DND-41 (cell line): ENCODE measurements at regions not wholly inside any gene's neighbourhood (a gene's known extent, or its start where the extent isn't known, plus 50 kb on each side); places are given as distances from the start of the nearest gene placed in this dataset.
"Not testable (repeated sequence)": the region's sequence is repeated elsewhere in the genome, so short reads cannot be mapped to it uniquely, and the experiment has no call there.

Experiments
- ATAC-seq: fragments of 200-7000 bp; cut with Tn5 transposase; 3 replicates; pipeline ENCODE4 v1.9.1; 2021; ENCODE audit warnings: low read depth; ENCODE audit not compliant: insufficient read depth
- DNase-seq: peaks from one replicate; pipeline ENCODE4 v3.0.0-alpha.2; 2020
- H2AFZ ChIP-seq: 2 replicates; pipeline ENCODE4 v1.6.0; 2012; ENCODE audit warnings: low read depth, low read length
- H3K27ac ChIP-seq: 2 replicates; pipeline ENCODE4 v1.5.1; 2012; ENCODE audit warnings: low read length, inconsistent platforms
- H3K27me3 ChIP-seq: fragments of 200-600 bp; sonication (generic); 2 replicates; pipeline ENCODE4 v1.6.0; 2012; ENCODE audit warnings: low read length, mild to moderate bottlenecking, inconsistent platforms; ENCODE audit not compliant: insufficient read depth, poor library complexity
- H3K36me3 ChIP-seq: 2 replicates; pipeline ENCODE4 v1.5.1; 2012; ENCODE audit warnings: low read length, inconsistent platforms; ENCODE audit not compliant: insufficient read depth
- H3K4me1 ChIP-seq: 2 replicates; pipeline ENCODE4 v1.5.1; 2012; ENCODE audit warnings: mild to moderate bottlenecking, low read length; ENCODE audit not compliant: insufficient read depth
- H3K4me2 ChIP-seq: 2 replicates; pipeline ENCODE4 v1.6.0; 2012; ENCODE audit warnings: mild to moderate bottlenecking, moderate library complexity, low read length, inconsistent platforms; ENCODE audit not compliant: insufficient read depth
- H3K4me3 ChIP-seq, 2 experiments: fragments of 200-600 bp in 1 of 2; shearing (Covaris generic) in 1 of 2; 2 replicates each; pipeline ENCODE4 v1.5.1; 2012 to 2016; ENCODE audit warnings: inconsistent platforms in 2 of 2, low read length in 2 of 2, mild to moderate bottlenecking in 2 of 2, low read depth in 1 of 2, moderate library complexity in 1 of 2
- H3K79me2 ChIP-seq: 2 replicates; pipeline ENCODE4 v1.6.0; 2012; ENCODE audit warnings: low read length, inconsistent platforms; ENCODE audit not compliant: insufficient read depth
- H3K9ac ChIP-seq: 2 replicates; pipeline ENCODE4 v1.6.0; 2012; ENCODE audit warnings: low read depth, mild to moderate bottlenecking, inconsistent platforms, low read length, moderate library complexity
- H3K9me3 ChIP-seq: 2 replicates; pipeline ENCODE4 v1.5.1; 2012; ENCODE audit warnings: low read length, moderate library complexity, mild to moderate bottlenecking, inconsistent platforms; ENCODE audit not compliant: insufficient read depth, severe bottlenecking
- H4K20me1 ChIP-seq: 2 replicates; pipeline ENCODE4 v1.6.0; 2012; ENCODE audit warnings: low read length; ENCODE audit not compliant: insufficient read depth
- EZH2 ChIP-seq: IDR thresholded peaks from 3 replicates; pipeline ENCODE4 v1.6.1; 2012; ENCODE audit warnings: borderline replicate concordance, low read depth, mild to moderate bottlenecking, moderate library complexity, low read length, inconsistent platforms; ENCODE audit not compliant: severe bottlenecking
- TF ChIP-seq, protein P1 (sequence below): IDR thresholded peaks from 2 replicates; pipeline ENCODE4 v1.5.1; 2012; ENCODE audit warnings: borderline replicate concordance, low read length, moderate library complexity, mild to moderate bottlenecking; ENCODE audit not compliant: poor library complexity, severe bottlenecking; ENCODE audit errors: extremely low read depth

DNA sequence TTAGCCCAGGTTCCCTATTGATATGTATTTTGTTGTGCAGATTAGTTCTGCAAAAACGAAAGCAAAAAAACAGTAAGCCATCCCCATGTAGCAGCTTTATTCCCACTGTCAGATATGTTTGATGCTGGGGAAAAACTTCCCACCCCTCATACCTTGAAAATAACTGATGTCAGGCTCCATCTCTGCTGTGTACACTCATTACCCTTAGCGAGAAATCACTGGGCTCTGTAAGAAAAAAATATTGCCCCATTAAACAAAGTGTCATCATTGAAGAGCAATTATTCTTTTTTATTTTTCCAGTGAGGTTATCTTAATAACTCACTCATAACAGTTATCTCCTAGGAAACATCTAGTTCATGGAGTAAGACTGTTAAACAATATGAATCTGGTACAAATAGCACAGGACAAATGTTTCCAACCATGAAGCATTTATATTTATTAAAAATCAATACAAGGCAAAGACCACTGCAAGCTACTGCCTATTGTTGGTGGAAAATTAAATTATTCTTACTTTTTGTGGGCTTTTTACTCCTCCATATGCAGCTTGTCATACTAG, 268.8 kb downstream of the LMBRD1 start:
- Histone ChIP-seq H3K27ac (no peak overlapping the region), H3K4me3 (no peak overlapping the region), H3K9me3 (no peaks in the 10 kb centered on the region), H3K36me3 (no peaks in the 10 kb centered on the region), H3K4me2 (no peak overlapping the region), H3K79me2 (no peaks in the 10 kb centered on the region), H3K27me3 (no peaks in the 10 kb centered on the region), H4K20me1 (no peaks in the 10 kb centered on the region), H3K4me1 (no peaks in the 10 kb centered on the region), H2AFZ (no peak overlapping the region), H3K9ac (no peak overlapping the region)
- TF ChIP-seq, protein P1, sequence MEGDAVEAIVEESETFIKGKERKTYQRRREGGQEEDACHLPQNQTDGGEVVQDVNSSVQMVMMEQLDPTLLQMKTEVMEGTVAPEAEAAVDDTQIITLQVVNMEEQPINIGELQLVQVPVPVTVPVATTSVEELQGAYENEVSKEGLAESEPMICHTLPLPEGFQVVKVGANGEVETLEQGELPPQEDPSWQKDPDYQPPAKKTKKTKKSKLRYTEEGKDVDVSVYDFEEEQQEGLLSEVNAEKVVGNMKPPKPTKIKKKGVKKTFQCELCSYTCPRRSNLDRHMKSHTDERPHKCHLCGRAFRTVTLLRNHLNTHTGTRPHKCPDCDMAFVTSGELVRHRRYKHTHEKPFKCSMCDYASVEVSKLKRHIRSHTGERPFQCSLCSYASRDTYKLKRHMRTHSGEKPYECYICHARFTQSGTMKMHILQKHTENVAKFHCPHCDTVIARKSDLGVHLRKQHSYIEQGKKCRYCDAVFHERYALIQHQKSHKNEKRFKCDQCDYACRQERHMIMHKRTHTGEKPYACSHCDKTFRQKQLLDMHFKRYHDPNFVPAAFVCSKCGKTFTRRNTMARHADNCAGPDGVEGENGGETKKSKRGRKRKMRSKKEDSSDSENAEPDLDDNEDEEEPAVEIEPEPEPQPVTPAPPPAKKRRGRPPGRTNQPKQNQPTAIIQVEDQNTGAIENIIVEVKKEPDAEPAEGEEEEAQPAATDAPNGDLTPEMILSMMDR: no peak
- no peak for TF ChIP-seq EZH2
- no peak for ATAC-seq
- no peak for DNase-seq

DNA sequence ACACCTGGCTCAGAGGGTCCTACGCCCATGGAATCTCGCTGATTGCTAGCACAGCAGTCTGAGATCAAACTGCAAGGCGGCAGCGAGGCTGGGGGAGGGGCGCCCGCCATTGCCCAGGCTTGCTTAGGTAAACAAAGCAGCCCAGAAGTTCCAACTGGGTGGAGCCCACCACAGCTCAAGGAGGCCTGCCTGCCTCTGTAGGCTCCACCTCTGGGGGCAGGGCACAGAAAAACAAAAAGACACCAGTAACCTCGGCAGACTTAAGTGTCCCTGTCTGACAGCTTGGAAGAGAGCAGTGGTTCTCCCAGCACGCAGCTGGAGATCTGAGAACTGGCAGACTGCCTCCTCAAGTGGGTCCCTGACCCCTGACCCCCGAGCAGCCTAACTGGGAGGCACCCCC, 281.3 kb downstream of the LMBRD1 start:
- H3K36me3 ChIP-seq, ATAC-seq, H3K4me3 ChIP-seq, H2AFZ ChIP-seq, H3K9ac ChIP-seq, H3K9me3 ChIP-seq, H3K27ac ChIP-seq, H3K27me3 ChIP-seq, H4K20me1 ChIP-seq, H3K4me1 ChIP-seq, DNase-seq, H3K4me2 ChIP-seq, H3K79me2 ChIP-seq: not testable (repeated sequence)

DNA sequence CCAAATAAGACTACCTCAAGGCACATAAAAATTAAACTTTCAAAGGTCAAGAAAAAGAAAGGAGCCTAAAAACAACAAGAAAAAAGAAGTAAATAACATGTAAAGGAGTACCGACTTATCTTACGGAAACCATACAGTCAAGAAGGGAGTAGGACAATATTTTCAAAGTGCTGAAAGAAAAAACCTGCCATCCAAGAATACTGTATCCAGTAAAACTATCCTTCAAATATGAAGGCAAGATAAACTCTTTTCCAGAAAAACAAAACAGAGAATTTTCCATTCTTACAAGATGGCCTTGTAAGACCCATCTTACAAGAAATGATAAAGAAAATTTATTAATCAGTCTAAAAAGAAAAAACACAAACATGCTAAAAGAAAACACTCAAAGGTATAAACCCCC, 302.2 kb downstream of the LMBRD1 start:
- Histone ChIP-seq H4K20me1 (no peaks in the 10 kb centered on the region), H2AFZ (no peak overlapping the region), H3K9me3 (no peaks in the 10 kb centered on the region), H3K27ac (no peak overlapping the region), H3K4me1 (no peaks in the 10 kb centered on the region), H3K9ac (no peak overlapping the region), H3K79me2 (no peaks in the 10 kb centered on the region), H3K4me2 (no peak overlapping the region), H3K36me3 (no peaks in the 10 kb centered on the region), H3K4me3 (no peak overlapping the region), H3K27me3 (no peaks in the 10 kb centered on the region)
- DNase-seq (no peak), ATAC-seq (no peak)
- TF ChIP-seq EZH2: no peak
- TF ChIP-seq, protein P1: no peak

DNA sequence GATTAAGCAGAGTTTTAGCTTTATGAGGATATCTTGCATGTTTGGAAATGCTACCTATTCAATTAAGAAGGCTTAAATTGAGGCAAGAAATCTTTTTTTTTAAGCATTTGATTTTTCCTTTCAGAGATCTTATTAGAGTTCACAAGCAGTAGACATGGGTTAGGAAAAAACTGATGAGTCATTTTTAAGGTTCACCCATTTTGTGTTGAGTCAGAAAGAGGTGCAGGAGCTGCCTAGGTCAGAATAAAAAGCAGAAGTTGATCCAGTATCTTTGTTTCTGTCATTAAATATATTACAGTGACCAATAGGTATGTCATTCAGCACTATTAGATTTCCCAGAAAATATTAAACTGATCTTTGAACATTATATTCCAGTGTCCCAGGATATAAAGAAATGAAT, 306.8 kb downstream of the LMBRD1 start:
- Histone ChIP-seq H3K9ac (no peak overlapping the region), H3K4me1 (no peaks in the 10 kb centered on the region), H4K20me1 (no peaks in the 10 kb centered on the region), H3K79me2 (no peaks in the 10 kb centered on the region), H3K27ac (no peak overlapping the region), H3K4me2 (no peak overlapping the region), H2AFZ (no peak overlapping the region), H3K9me3 (no peaks in the 10 kb centered on the region), H3K27me3 (no peaks in the 10 kb centered on the region), H3K36me3 (no peaks in the 10 kb centered on the region), H3K4me3 (no peak overlapping the region)
- ATAC-seq (no peak), DNase-seq (no peak)
- TF ChIP-seq, protein P1: no peak
- TF ChIP-seq EZH2: no peak
